ENCODE measurements at regions not wholly inside any gene's neighbourhood (a gene's known extent, or its start where the extent isn't known, plus 50 kb on each side); places are given as distances from the start of the nearest gene placed in this dataset.

DNA sequence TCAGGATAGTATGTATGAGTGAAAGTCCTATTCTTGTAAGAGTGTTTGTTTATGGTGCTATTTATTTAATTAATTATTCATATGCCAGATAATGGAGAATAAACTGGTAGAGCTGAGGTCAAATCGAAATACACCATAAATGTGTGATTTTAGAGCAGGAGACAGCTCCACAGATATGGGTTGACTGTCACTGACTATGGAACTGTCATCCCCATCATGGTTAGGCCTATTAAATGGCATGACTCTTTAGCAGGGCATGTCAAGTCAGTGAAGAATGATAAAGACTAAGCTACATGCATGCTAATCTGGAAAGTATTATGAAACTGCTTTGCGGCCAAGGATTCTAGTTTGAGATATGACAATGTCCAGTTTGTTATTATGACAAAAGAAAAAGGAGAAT is 658.6 kb downstream of the ISL1 start (continued):
- TF ChIP-seq, protein P1, sequence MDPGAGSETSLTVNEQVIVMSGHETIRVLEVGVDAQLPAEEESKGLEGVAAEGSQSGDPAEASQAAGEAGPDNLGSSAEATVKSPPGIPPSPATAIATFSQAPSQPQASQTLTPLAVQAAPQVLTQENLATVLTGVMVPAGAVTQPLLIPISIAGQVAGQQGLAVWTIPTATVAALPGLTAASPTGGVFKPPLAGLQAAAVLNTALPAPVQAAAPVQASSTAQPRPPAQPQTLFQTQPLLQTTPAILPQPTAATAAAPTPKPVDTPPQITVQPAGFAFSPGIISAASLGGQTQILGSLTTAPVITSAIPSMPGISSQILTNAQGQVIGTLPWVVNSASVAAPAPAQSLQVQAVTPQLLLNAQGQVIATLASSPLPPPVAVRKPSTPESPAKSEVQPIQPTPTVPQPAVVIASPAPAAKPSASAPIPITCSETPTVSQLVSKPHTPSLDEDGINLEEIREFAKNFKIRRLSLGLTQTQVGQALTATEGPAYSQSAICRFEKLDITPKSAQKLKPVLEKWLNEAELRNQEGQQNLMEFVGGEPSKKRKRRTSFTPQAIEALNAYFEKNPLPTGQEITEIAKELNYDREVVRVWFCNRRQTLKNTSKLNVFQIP (CRISPR knock-in tag; IDR thresholded peaks at IDR 0.05; ENCODE audit: borderline replicate concordance, low read depth) = no peak

DNA sequence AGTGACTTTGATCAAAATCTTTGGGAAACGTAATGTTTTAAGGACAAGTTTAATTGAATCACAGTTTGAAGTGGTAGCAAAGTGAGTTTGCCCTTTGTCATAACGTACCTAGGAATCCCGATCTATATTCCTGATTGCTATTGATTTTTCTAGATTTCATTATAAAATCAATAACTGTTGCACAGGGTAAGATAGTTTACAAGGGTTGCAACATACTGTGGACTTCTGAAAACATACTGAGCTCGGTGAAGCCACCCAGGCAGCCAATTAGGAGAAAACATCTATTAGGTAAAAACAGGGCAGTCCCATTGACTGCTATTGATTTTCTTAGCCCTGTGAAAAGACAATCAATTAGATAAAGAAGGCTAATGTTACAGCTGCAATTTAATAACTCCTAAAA is 659.9 kb downstream of the ISL1 start:
- TF ChIP-seq TOX (CRISPR knock-in tag; IDR thresholded peaks at IDR 0.05; ENCODE audit: borderline replicate concordance) (no peak), ARNTL (CRISPR knock-in tag; IDR thresholded peaks at IDR 0.05; ENCODE audit: borderline replicate concordance, low read depth) (no peak), ZFP3 (CRISPR knock-in tag; IDR thresholded peaks at IDR 0.05) (no peak), RARB (CRISPR knock-in tag; IDR thresholded peaks at IDR 0.05) (no peak), CSDC2 (CRISPR knock-in tag; IDR thresholded peaks at IDR 0.05) (no peak), ZNF565 (CRISPR knock-in tag; conservative IDR thresholded peaks at IDR 0.05; ENCODE audit: low read depth) (no peak)
- TF ChIP-seq, protein P2, sequence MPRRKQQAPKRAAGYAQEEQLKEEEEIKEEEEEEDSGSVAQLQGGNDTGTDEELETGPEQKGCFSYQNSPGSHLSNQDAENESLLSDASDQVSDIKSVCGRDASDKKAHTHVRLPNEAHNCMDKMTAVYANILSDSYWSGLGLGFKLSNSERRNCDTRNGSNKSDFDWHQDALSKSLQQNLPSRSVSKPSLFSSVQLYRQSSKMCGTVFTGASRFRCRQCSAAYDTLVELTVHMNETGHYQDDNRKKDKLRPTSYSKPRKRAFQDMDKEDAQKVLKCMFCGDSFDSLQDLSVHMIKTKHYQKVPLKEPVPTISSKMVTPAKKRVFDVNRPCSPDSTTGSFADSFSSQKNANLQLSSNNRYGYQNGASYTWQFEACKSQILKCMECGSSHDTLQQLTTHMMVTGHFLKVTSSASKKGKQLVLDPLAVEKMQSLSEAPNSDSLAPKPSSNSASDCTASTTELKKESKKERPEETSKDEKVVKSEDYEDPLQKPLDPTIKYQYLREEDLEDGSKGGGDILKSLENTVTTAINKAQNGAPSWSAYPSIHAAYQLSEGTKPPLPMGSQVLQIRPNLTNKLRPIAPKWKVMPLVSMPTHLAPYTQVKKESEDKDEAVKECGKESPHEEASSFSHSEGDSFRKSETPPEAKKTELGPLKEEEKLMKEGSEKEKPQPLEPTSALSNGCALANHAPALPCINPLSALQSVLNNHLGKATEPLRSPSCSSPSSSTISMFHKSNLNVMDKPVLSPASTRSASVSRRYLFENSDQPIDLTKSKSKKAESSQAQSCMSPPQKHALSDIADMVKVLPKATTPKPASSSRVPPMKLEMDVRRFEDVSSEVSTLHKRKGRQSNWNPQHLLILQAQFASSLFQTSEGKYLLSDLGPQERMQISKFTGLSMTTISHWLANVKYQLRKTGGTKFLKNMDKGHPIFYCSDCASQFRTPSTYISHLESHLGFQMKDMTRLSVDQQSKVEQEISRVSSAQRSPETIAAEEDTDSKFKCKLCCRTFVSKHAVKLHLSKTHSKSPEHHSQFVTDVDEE (CRISPR knock-in tag; IDR thresholded peaks at IDR 0.05) = no peak
- TF ChIP-seq, protein P3, sequence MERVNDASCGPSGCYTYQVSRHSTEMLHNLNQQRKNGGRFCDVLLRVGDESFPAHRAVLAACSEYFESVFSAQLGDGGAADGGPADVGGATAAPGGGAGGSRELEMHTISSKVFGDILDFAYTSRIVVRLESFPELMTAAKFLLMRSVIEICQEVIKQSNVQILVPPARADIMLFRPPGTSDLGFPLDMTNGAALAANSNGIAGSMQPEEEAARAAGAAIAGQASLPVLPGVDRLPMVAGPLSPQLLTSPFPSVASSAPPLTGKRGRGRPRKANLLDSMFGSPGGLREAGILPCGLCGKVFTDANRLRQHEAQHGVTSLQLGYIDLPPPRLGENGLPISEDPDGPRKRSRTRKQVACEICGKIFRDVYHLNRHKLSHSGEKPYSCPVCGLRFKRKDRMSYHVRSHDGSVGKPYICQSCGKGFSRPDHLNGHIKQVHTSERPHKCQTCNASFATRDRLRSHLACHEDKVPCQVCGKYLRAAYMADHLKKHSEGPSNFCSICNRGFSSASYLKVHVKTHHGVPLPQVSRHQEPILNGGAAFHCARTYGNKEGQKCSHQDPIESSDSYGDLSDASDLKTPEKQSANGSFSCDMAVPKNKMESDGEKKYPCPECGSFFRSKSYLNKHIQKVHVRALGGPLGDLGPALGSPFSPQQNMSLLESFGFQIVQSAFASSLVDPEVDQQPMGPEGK (CRISPR knock-in tag; IDR thresholded peaks at IDR 0.05; ENCODE audit: borderline replicate concordance) = no peak

DNA sequence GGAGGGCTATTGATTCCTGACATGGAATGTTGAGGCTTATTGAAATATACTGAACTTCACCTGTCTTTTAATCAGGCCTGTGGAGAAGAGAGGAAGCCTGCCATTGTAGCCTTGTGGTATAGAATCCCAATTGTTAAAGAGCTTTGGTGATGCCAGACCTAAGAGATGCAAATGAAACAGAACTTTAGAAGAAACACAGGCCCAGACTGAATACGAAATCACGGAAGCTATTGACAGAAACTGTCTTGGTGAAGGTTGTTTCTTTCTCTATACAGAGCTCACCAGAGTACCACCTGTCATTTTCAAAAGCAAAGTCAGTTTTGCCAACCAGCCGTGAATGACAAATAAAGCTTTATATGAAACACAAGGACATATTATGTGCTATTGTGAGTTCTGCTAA is 660.3 kb downstream of the ISL1 start:
- no peak for ATAC-seq
- TF ChIP-seq ARNTL (CRISPR knock-in tag; IDR thresholded peaks at IDR 0.05; ENCODE audit: borderline replicate concordance, low read depth) (no peak), ZNF70 (CRISPR knock-in tag; IDR thresholded peaks at IDR 0.05) (no peak), BACH2 (CRISPR knock-in tag; IDR thresholded peaks at IDR 0.05; ENCODE audit: borderline replicate concordance) (no peak), OSR1 (CRISPR knock-in tag; IDR thresholded peaks at IDR 0.05) (no peak), PPARA (CRISPR knock-in tag; IDR thresholded peaks at IDR 0.05; ENCODE audit: borderline replicate concordance) (no peak), ISL1 (CRISPR knock-in tag; IDR thresholded peaks at IDR 0.05) (no peak), ZC3H10 (CRISPR knock-in tag; IDR thresholded peaks at IDR 0.05) (no peak), SNAI2 (CRISPR knock-in tag; IDR thresholded peaks at IDR 0.05) (no peak), TOX (CRISPR knock-in tag; IDR thresholded peaks at IDR 0.05; ENCODE audit: borderline replicate concordance) (no peak), ESRRG (CRISPR knock-in tag; IDR thresholded peaks at IDR 0.05) (no peak), RARB (CRISPR knock-in tag; IDR thresholded peaks at IDR 0.05) (no peak), CSDC2 (CRISPR knock-in tag; IDR thresholded peaks at IDR 0.05) (no peak), GLIS3 (CRISPR knock-in tag; IDR thresholded peaks at IDR 0.05) (no peak), ZNF565 (CRISPR knock-in tag; conservative IDR thresholded peaks at IDR 0.05; ENCODE audit: low read depth) (no peak)
- TF ChIP-seq, protein P4, sequence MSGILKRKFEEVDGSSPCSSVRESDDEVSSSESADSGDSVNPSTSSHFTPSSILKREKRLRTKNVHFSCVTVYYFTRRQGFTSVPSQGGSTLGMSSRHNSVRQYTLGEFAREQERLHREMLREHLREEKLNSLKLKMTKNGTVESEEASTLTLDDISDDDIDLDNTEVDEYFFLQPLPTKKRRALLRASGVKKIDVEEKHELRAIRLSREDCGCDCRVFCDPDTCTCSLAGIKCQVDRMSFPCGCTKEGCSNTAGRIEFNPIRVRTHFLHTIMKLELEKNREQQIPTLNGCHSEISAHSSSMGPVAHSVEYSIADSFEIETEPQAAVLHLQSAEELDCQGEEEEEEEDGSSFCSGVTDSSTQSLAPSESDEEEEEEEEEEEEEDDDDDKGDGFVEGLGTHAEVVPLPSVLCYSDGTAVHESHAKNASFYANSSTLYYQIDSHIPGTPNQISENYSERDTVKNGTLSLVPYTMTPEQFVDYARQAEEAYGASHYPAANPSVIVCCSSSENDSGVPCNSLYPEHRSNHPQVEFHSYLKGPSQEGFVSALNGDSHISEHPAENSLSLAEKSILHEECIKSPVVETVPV (CRISPR knock-in tag; IDR thresholded peaks at IDR 0.05) = no peak
- TF ChIP-seq, protein P2 (CRISPR knock-in tag; IDR thresholded peaks at IDR 0.05) = no peak
- TF ChIP-seq, protein P3 (CRISPR knock-in tag; IDR thresholded peaks at IDR 0.05; ENCODE audit: borderline replicate concordance) = no peak
- TF ChIP-seq, protein P5, sequence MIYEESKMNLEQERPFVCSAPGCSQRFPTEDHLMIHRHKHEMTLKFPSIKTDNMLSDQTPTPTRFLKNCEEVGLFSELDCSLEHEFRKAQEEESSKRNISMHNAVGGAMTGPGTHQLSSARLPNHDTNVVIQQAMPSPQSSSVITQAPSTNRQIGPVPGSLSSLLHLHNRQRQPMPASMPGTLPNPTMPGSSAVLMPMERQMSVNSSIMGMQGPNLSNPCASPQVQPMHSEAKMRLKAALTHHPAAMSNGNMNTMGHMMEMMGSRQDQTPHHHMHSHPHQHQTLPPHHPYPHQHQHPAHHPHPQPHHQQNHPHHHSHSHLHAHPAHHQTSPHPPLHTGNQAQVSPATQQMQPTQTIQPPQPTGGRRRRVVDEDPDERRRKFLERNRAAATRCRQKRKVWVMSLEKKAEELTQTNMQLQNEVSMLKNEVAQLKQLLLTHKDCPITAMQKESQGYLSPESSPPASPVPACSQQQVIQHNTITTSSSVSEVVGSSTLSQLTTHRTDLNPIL (CRISPR knock-in tag; IDR thresholded peaks at IDR 0.05; ENCODE audit: low read depth) = no peak
- TF ChIP-seq, protein P1 (CRISPR knock-in tag; IDR thresholded peaks at IDR 0.05; ENCODE audit: borderline replicate concordance, low read depth) = no peak

More for the DNA sequence above, 659.9 kb downstream of the ISL1 start:
- ATAC-seq = no peak
